ENCODE measurements at regions not wholly inside any gene's neighbourhood (a gene's known extent, or its start where the extent isn't known, plus 50 kb on each side); places are given as distances from the start of the nearest gene placed in this dataset.

DNA sequence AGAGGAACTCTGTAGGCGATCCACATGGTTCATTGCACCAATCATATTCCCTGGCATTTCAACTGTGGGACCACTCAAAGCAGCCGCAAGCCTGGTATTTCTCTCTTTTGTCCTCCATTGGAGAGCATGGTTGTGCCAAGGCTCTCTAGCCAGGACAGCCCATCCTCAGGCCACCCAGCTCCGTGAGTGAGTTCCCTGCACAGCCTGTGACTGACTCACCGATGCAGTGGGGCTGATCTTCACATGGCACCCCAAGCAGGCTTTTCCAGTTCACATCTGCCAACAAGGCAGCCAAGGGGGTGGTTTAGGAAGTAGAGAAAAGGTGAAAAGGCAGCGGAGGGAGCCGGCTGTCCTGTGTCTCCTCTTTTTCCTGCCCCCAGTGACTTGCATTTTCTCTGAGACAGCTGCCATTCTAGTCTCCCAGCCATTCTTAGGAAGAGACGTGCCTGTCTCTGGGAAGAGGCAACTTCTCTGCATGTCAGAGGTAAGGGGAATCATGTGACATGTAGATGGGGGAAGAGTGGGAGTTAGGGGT, 69.2 kb downstream of the MID1IP1 start:
- BruUV-seq (replicated peaks): no TSS peak
- Histone ChIP-seq H2BK5ac (ENCODE audit: low read depth, low read length, poor library complexity, severe bottlenecking) (no peak overlapping the region), H3K4me1 (ENCODE audit: control insufficient read depth, insufficient read depth, low read length) (peaks cover 4% of the 10 kb centered on the region; the same call in 1 of the 2 replicates), H3K56ac (ENCODE audit: extremely low read depth, insufficient read depth, low read length) (no peak overlapping the region), H3K79me1 (ENCODE audit: low read depth in 1 of 2, low read length in 2 of 2) (no peaks in the 10 kb centered on the region), H3K18ac (ENCODE audit: low read depth, low read length) (no peak overlapping the region), H3K9me1 (ENCODE audit: insufficient read depth, low read length) (no peaks in the 10 kb centered on the region), H3K9ac (ENCODE audit: low read depth, low read length) (no peak overlapping the region), H4K8ac (ENCODE audit: low read depth in 2 of 2, low read length in 2 of 2) (no peak overlapping the region), H2AK9ac (replicated peaks; ENCODE audit: low read depth, low read length, poor library complexity) (no peak overlapping the region), H4K20me1 (ENCODE audit: insufficient read depth, low read length) (no peaks in the 10 kb centered on the region), H3K27me3 (ENCODE audit: control insufficient read depth, insufficient read depth, low read length) (no peaks in the 10 kb centered on the region; the same call in none of the 2 replicates), H3K36me3 (ENCODE audit: control insufficient read depth, insufficient read depth, low read length) (no peaks in the 10 kb centered on the region), H3K23ac (ENCODE audit: low read depth, low read length) (no peak overlapping the region), H2AK5ac (ENCODE audit: low read depth, low read length) (no peak overlapping the region), H2BK15ac (ENCODE audit: low read depth, low read length) (no peak overlapping the region), H4K91ac (ENCODE audit: insufficient read depth, low read depth, low read length) (no peak overlapping the region), H3K14ac (replicated peaks; ENCODE audit: low read depth, low read length) (no peak overlapping the region), H3K27ac (ENCODE audit: insufficient read depth, low read length) (no peak overlapping the region), H3K4ac (ENCODE audit: low read depth, low read length) (no peak overlapping the region), H2AFZ (replicated peaks; ENCODE audit: low read length, poor library complexity) (peak overlapping the region; percentile 26), H3K9me3 (ENCODE audit: control insufficient read depth, insufficient read depth, low read length) (no peaks in the 10 kb centered on the region; the same call in 1 of the 2 replicates), H4K5ac (ENCODE audit: low read depth, low read length) (no peak overlapping the region), H3K4me3 (ENCODE audit: insufficient read depth, low read depth, low read length) (no peak overlapping the region), H3K4me2 (ENCODE audit: low read depth, low read length) (no peak overlapping the region), H2BK120ac (ENCODE audit: low read depth, low read length) (no peak overlapping the region), H2BK20ac (ENCODE audit: low read depth, low read length) (no peak overlapping the region)
- CTCF ChIA-PET: no interaction called here
- intact Hi-C loops (cut with micrococcal nuclease): no loop called here
- ATAC-seq (ENCODE audit: low read depth) (no peak), DNase-seq (peak; percentile 3)
- TF ChIP-seq, protein P1, sequence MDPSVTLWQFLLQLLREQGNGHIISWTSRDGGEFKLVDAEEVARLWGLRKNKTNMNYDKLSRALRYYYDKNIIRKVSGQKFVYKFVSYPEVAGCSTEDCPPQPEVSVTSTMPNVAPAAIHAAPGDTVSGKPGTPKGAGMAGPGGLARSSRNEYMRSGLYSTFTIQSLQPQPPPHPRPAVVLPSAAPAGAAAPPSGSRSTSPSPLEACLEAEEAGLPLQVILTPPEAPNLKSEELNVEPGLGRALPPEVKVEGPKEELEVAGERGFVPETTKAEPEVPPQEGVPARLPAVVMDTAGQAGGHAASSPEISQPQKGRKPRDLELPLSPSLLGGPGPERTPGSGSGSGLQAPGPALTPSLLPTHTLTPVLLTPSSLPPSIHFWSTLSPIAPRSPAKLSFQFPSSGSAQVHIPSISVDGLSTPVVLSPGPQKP (IDR thresholded peaks at IDR 0.05; ENCODE audit: borderline replicate concordance, low read depth, low read length): no peak
- TF ChIP-seq POLR2A (IDR thresholded peaks at IDR 0.05; ENCODE audit: low read depth, low read length): no peak
- TF ChIP-seq CEBPB (IDR thresholded peaks at IDR 0.05; ENCODE audit: low read depth, low read length): no peak
- TF ChIP-seq NFE2L2 (IDR thresholded peaks at IDR 0.05; ENCODE audit: low read depth, low read length): no peak
- no peak for TF ChIP-seq SMC3 (IDR thresholded peaks at IDR 0.05; ENCODE audit: low read depth, low read length)
- TF ChIP-seq MXI1 (IDR thresholded peaks at IDR 0.05; ENCODE audit: borderline replicate concordance, low read depth, low read length): no peak
- no peak for TF ChIP-seq CHD1 (IDR thresholded peaks at IDR 0.05; ENCODE audit: low read depth, low read length)
- TF ChIP-seq BHLHE40 (IDR thresholded peaks at IDR 0.05; ENCODE audit: low read depth, low read length): no peak
- TF ChIP-seq, protein P2, sequence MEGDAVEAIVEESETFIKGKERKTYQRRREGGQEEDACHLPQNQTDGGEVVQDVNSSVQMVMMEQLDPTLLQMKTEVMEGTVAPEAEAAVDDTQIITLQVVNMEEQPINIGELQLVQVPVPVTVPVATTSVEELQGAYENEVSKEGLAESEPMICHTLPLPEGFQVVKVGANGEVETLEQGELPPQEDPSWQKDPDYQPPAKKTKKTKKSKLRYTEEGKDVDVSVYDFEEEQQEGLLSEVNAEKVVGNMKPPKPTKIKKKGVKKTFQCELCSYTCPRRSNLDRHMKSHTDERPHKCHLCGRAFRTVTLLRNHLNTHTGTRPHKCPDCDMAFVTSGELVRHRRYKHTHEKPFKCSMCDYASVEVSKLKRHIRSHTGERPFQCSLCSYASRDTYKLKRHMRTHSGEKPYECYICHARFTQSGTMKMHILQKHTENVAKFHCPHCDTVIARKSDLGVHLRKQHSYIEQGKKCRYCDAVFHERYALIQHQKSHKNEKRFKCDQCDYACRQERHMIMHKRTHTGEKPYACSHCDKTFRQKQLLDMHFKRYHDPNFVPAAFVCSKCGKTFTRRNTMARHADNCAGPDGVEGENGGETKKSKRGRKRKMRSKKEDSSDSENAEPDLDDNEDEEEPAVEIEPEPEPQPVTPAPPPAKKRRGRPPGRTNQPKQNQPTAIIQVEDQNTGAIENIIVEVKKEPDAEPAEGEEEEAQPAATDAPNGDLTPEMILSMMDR (conservative IDR thresholded peaks at IDR 0.05; ENCODE audit: low read depth, low read length): no peak
- no peak for TF ChIP-seq RAD21 (IDR thresholded peaks at IDR 0.05; ENCODE audit: low read length)
- TF ChIP-seq MAZ (IDR thresholded peaks at IDR 0.05; ENCODE audit: borderline replicate concordance, low read depth, low read length): no peak
- TF ChIP-seq MAFK (IDR thresholded peaks at IDR 0.05; ENCODE audit: low read depth, low read length): no peak
- TF ChIP-seq RFX5 (IDR thresholded peaks at IDR 0.05; ENCODE audit: low read depth, low read length): no peak
- no peak for TF ChIP-seq RCOR1 (IDR thresholded peaks at IDR 0.05; ENCODE audit: insufficient replicate concordance, low read length)
- TF ChIP-seq, protein P3, sequence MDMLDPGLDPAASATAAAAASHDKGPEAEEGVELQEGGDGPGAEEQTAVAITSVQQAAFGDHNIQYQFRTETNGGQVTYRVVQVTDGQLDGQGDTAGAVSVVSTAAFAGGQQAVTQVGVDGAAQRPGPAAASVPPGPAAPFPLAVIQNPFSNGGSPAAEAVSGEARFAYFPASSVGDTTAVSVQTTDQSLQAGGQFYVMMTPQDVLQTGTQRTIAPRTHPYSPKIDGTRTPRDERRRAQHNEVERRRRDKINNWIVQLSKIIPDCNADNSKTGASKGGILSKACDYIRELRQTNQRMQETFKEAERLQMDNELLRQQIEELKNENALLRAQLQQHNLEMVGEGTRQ (IDR thresholded peaks at IDR 0.05; ENCODE audit: low read depth, low read length): no peak
- TF ChIP-seq FOS (IDR thresholded peaks at IDR 0.05; ENCODE audit: low read depth, low read length): no peak
- in situ Hi-C loops (cut with MboI; ENCODE audit: low sequenced_read_pairs): no loop called here
- no CpG with 5 or more reads among the region's 7 CpGs for WGBS, 2 experiments (ENCODE audit: extremely low coverage in 2 of 2, insufficient read length in 1 of 2)
- POLR2A ChIA-PET (ENCODE audit: unreplicated experiment): no interaction called here
- dilution Hi-C loops (cut with HindIII; ENCODE audit: low sequenced_read_pairs, unreplicated experiment): no loop called here

Data from IMR-90 (cell line).